ENCODE measurements at regions not wholly inside any gene's neighbourhood (a gene's known extent, or its start where the extent isn't known, plus 50 kb on each side); places are given as distances from the start of the nearest gene placed in this dataset.

- H3K36me3 ChIP-seq (ENCODE audit: control insufficient read depth in 5 of 5, insufficient read depth in 5 of 5, low read length in 5 of 5), result no peaks in the 10 kb centered on the region
- H3K9ac ChIP-seq (ENCODE audit: low read length in 5 of 5), result no peak overlapping the region
- H3K27me3 ChIP-seq (ENCODE audit: control insufficient read depth in 5 of 5, insufficient read depth in 4 of 5, low read length in 5 of 5), result no peaks in the 10 kb centered on the region
- no peaks in the 10 kb centered on the region for H3K9me3 ChIP-seq (ENCODE audit: control insufficient read depth in 5 of 5, low read length in 5 of 5)
- no peak overlapping the region for H3K27ac ChIP-seq (ENCODE audit: low read depth, low read length)
- no peak overlapping the region for H3K4me3 ChIP-seq (ENCODE audit: low read depth in 1 of 5, low read length in 5 of 5)
- peaks cover 0 to 4% (median 0%) of the 10 kb centered on the region in 5 donors for H3K4me1 ChIP-seq (ENCODE audit: control insufficient read depth in 5 of 5, insufficient read depth in 5 of 5, low read length in 5 of 5)
Measured at GRCh38 chr6:81226957-81227356, 525.5 kb downstream of the TENT5A start.

- Histone ChIP-seq H3K27ac (ENCODE audit: low read depth, low read length) (no peak overlapping the region), H3K9me3 (ENCODE audit: control insufficient read depth in 5 of 5, low read length in 5 of 5) (no peaks in the 10 kb centered on the region), H3K36me3 (ENCODE audit: control insufficient read depth in 5 of 5, insufficient read depth in 5 of 5, low read length in 5 of 5) (no peaks in the 10 kb centered on the region), H3K4me1 (ENCODE audit: control insufficient read depth in 5 of 5, insufficient read depth in 5 of 5, low read length in 5 of 5) (peaks cover 0 to 5% (median 0%) of the 10 kb centered on the region in 5 donors), H3K27me3 (ENCODE audit: control insufficient read depth in 5 of 5, insufficient read depth in 4 of 5, low read length in 5 of 5) (no peaks in the 10 kb centered on the region), H3K4me3 (ENCODE audit: low read depth in 1 of 5, low read length in 5 of 5) (no peak overlapping the region), H3K9ac (ENCODE audit: low read length in 5 of 5) (no peak overlapping the region)
Measured at GRCh38 chr6:81216668-81217067, 535.8 kb downstream of the TENT5A start.

- H3K9ac ChIP-seq (ENCODE audit: low read length in 5 of 5), result no peak overlapping the region
- no peaks in the 10 kb centered on the region for H3K9me3 ChIP-seq (ENCODE audit: control insufficient read depth in 5 of 5, low read length in 5 of 5)
- H3K27me3 ChIP-seq (ENCODE audit: control insufficient read depth in 5 of 5, insufficient read depth in 4 of 5, low read length in 5 of 5), result no peaks in the 10 kb centered on the region
- no peaks in the 10 kb centered on the region for H3K36me3 ChIP-seq (ENCODE audit: control insufficient read depth in 5 of 5, insufficient read depth in 5 of 5, low read length in 5 of 5)
- peaks cover 0 to 5% (median 0%) of the 10 kb centered on the region in 5 donors for H3K4me1 ChIP-seq (ENCODE audit: control insufficient read depth in 5 of 5, insufficient read depth in 5 of 5, low read length in 5 of 5)
- no peak overlapping the region for H3K27ac ChIP-seq (ENCODE audit: low read depth, low read length)
- no peak overlapping the region for H3K4me3 ChIP-seq (ENCODE audit: low read depth in 1 of 5, low read length in 5 of 5)
Measured at GRCh38 chr6:81215092-81215432, 537.4 kb downstream of the TENT5A start.

DNA sequence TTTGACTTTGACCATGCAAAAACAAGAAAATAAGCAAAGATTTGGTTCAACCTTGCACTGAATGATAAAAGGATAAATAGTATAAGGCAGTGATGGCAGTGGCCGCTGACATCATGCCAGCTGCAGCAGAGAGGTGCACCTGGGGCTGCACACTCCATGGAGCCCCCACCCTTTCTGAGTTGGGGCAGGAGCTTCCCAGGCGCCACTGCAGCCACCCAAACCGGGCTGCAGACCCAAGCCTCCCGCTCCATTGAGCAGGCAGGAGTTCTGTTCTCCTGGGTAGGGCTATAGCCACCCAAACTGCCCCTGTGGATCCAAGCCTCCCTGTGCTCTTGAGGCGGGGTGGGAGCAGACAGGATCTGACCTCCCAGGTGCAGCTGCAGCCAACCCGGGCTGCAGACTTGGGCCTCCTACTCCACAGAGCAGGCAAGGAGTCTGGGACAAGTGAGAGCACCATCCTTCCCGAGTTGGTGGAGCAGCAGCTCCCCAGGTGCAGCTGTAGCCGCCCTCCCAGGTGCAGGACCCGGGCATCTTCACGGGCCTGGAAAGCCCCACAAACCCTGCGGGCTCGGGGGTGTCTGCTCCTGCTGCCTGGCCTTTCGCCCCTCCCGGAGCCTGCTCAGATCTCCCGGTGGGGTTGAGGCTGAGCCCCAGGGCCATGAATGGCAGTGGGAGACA, 537.9 kb downstream of the TENT5A start:
- Histone ChIP-seq H3K4me1 (ENCODE audit: control insufficient read depth in 5 of 5, insufficient read depth in 5 of 5, low read length in 5 of 5) (peaks cover 0 to 5% (median 0%) of the 10 kb centered on the region in 5 donors), H3K9ac (ENCODE audit: low read length in 5 of 5) (no peak overlapping the region), H3K27ac (ENCODE audit: low read depth, low read length) (no peak overlapping the region), H3K27me3 (ENCODE audit: control insufficient read depth in 5 of 5, insufficient read depth in 4 of 5, low read length in 5 of 5) (no peaks in the 10 kb centered on the region), H3K9me3 (ENCODE audit: control insufficient read depth in 5 of 5, low read length in 5 of 5) (no peaks in the 10 kb centered on the region), H3K4me3 (ENCODE audit: low read depth in 1 of 5, low read length in 5 of 5) (no peak overlapping the region), H3K36me3 (ENCODE audit: control insufficient read depth in 5 of 5, insufficient read depth in 5 of 5, low read length in 5 of 5) (no peaks in the 10 kb centered on the region)

- Histone ChIP-seq H3K4me3 (ENCODE audit: low read depth in 1 of 5, low read length in 5 of 5) (no peak overlapping the region), H3K9ac (ENCODE audit: low read length in 5 of 5) (no peak overlapping the region), H3K27me3 (ENCODE audit: control insufficient read depth in 5 of 5, insufficient read depth in 4 of 5, low read length in 5 of 5) (no peaks in the 10 kb centered on the region), H3K27ac (ENCODE audit: low read depth, low read length) (peak overlapping the region; percentile 13), H3K4me1 (ENCODE audit: control insufficient read depth in 5 of 5, insufficient read depth in 5 of 5, low read length in 5 of 5) (peaks cover 0 to 21% (median 0%) of the 10 kb centered on the region in 5 donors), H3K9me3 (ENCODE audit: control insufficient read depth in 5 of 5, low read length in 5 of 5) (peaks cover 0 to 13% (median 11%) of the 10 kb centered on the region in 5 donors), H3K36me3 (ENCODE audit: control insufficient read depth in 5 of 5, insufficient read depth in 5 of 5, low read length in 5 of 5) (no peaks in the 10 kb centered on the region)
Measured at GRCh38 chr6:81204731-81205130, 547.8 kb downstream of the TENT5A start.

DNA sequence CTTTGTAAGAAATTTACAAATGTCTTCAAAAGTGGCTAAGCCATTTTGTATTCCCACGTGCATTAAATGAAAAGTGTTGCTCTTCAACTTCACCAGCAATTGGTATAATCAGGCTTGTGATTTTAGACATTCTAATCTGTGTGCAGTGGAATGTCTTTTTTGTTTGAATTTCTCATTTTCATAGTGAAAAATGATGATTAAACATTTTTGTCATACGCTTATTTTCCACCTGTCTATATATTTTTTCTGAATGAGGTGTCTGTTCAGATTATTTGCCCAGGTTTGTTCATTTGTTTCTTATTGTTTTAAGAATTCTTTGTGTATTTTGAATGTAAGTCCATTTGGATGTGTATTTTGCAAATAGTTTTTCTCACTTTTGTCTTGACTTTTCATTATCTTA, 558.1 kb downstream of the TENT5A start:
- no peaks in the 10 kb centered on the region for H3K9me3 ChIP-seq (ENCODE audit: control insufficient read depth in 5 of 5, low read length in 5 of 5)
- no peak overlapping the region for H3K9ac ChIP-seq (ENCODE audit: low read length in 5 of 5)
- H3K4me1 ChIP-seq (ENCODE audit: control insufficient read depth in 5 of 5, insufficient read depth in 5 of 5, low read length in 5 of 5), result no peaks in the 10 kb centered on the region
- H3K4me3 ChIP-seq (ENCODE audit: low read depth in 1 of 5, low read length in 5 of 5), result no peak overlapping the region
- no peak overlapping the region for H3K27ac ChIP-seq (ENCODE audit: low read depth, low read length)
- no peaks in the 10 kb centered on the region for H3K36me3 ChIP-seq (ENCODE audit: control insufficient read depth in 5 of 5, insufficient read depth in 5 of 5, low read length in 5 of 5)
- no peaks in the 10 kb centered on the region for H3K27me3 ChIP-seq (ENCODE audit: control insufficient read depth in 5 of 5, insufficient read depth in 4 of 5, low read length in 5 of 5)

GRCh38 chr6:81172056-81172740, 580.3 kb downstream of the TENT5A start:
- Histone ChIP-seq H3K4me3 (ENCODE audit: low read depth in 1 of 5, low read length in 5 of 5) (no peak overlapping the region), H3K9me3 (ENCODE audit: control insufficient read depth in 5 of 5, low read length in 5 of 5) (no peaks in the 10 kb centered on the region), H3K36me3 (ENCODE audit: control insufficient read depth in 5 of 5, insufficient read depth in 5 of 5, low read length in 5 of 5) (no peaks in the 10 kb centered on the region), H3K27me3 (ENCODE audit: control insufficient read depth in 5 of 5, insufficient read depth in 4 of 5, low read length in 5 of 5) (no peaks in the 10 kb centered on the region), H3K4me1 (ENCODE audit: control insufficient read depth in 5 of 5, insufficient read depth in 5 of 5, low read length in 5 of 5) (peaks cover 0 to 17% (median 7%) of the 10 kb centered on the region in 5 donors), H3K9ac (ENCODE audit: low read length in 5 of 5) (no peak overlapping the region), H3K27ac (ENCODE audit: low read depth, low read length) (peak overlapping the region; percentile 6)

DNA sequence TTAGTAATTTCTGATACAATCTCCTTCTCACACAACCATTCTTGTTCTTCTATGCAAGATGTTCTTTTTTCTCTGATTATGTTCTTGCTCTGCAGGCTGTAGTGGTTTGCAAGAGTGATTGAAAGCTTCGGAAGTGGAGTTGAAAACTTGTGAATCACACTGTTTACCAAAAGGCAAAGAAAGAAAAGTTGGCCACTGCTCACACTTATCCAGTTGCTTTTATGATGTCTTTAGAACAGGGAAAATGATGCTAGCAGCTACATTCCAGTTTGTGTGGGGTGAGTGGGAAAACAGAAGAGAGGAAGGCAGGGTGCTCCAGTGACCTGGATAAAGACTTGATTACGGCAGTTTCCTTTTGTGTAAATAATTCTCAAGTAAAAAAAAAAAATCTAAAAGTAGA, 583.3 kb downstream of the TENT5A start:
- H3K27me3 ChIP-seq (ENCODE audit: control insufficient read depth in 5 of 5, insufficient read depth in 4 of 5, low read length in 5 of 5), result no peaks in the 10 kb centered on the region
- no peak overlapping the region for H3K4me3 ChIP-seq (ENCODE audit: low read depth in 1 of 5, low read length in 5 of 5)
- H3K27ac ChIP-seq (ENCODE audit: low read depth, low read length), result no peak overlapping the region
- H3K36me3 ChIP-seq (ENCODE audit: control insufficient read depth in 5 of 5, insufficient read depth in 5 of 5, low read length in 5 of 5), result no peaks in the 10 kb centered on the region
- H3K9me3 ChIP-seq (ENCODE audit: control insufficient read depth in 5 of 5, low read length in 5 of 5), result no peaks in the 10 kb centered on the region
- H3K4me1 ChIP-seq (ENCODE audit: control insufficient read depth in 5 of 5, insufficient read depth in 5 of 5, low read length in 5 of 5), result peaks cover 0 to 19% (median 7%) of the 10 kb centered on the region in 5 donors
- H3K9ac ChIP-seq (ENCODE audit: low read length in 5 of 5), result no peak overlapping the region

DNA sequence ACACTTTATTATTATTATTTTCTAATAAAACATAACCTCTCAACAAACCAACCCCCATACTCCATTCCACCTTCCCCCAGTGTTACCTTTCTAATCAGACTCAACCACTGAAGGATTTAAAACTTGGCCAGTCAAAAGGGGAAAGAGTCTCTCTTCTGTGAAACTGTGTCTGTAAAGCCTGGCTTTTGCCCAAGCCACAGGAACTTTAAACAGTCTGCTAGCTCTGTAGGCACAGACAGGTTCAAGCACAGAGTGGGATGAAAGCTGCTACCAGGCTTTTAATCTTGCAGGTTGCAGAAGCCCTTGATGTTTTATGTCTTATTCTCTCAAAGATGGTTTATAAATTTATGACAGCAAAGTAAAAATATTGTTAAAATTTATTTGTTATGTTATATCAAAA, 585.7 kb downstream of the TENT5A start:
- no peaks in the 10 kb centered on the region for H3K9me3 ChIP-seq (ENCODE audit: control insufficient read depth in 5 of 5, low read length in 5 of 5)
- H3K9ac ChIP-seq (ENCODE audit: low read length in 5 of 5), result no peak overlapping the region
- H3K27ac ChIP-seq (ENCODE audit: low read depth, low read length), result no peak overlapping the region
- H3K36me3 ChIP-seq (ENCODE audit: control insufficient read depth in 5 of 5, insufficient read depth in 5 of 5, low read length in 5 of 5), result no peaks in the 10 kb centered on the region
- no peak overlapping the region for H3K4me3 ChIP-seq (ENCODE audit: low read depth in 1 of 5, low read length in 5 of 5)
- H3K4me1 ChIP-seq (ENCODE audit: control insufficient read depth in 5 of 5, insufficient read depth in 5 of 5, low read length in 5 of 5), result peaks cover 0 to 6% (median under 1%) of the 10 kb centered on the region in 5 donors
- H3K27me3 ChIP-seq (ENCODE audit: control insufficient read depth in 5 of 5, insufficient read depth in 4 of 5, low read length in 5 of 5), result no peaks in the 10 kb centered on the region

DNA sequence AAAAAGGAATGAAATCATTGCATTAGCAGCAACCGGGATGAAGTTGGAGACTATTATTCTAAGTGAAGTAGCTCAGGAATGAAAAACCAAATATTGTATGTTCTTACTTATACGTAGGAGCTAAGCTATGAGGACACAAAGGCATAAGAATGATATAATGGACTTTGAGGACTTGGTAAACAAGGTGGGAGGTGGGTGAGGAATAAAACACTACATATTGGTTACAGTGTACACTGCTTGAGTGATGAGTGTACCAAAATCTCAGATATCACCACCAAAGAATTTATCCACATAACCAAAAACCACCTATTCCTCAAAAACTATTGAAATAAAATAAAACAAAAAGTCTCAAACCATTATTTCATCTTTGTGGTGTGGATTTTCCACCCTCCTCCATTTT, 593.5 kb downstream of the TENT5A start:
- Histone ChIP-seq H3K9ac (ENCODE audit: low read length in 5 of 5) (no peak overlapping the region), H3K4me3 (ENCODE audit: low read depth in 1 of 5, low read length in 5 of 5) (no peak overlapping the region), H3K27ac (ENCODE audit: low read depth, low read length) (no peak overlapping the region), H3K27me3 (ENCODE audit: control insufficient read depth in 5 of 5, insufficient read depth in 4 of 5, low read length in 5 of 5) (no peaks in the 10 kb centered on the region), H3K9me3 (ENCODE audit: control insufficient read depth in 5 of 5, low read length in 5 of 5) (no peaks in the 10 kb centered on the region), H3K36me3 (ENCODE audit: control insufficient read depth in 5 of 5, insufficient read depth in 5 of 5, low read length in 5 of 5) (no peaks in the 10 kb centered on the region), H3K4me1 (ENCODE audit: control insufficient read depth in 5 of 5, insufficient read depth in 5 of 5, low read length in 5 of 5) (no peaks in the 10 kb centered on the region)
